H9 (cell line): ENCODE measurements at regions not wholly inside any gene's neighbourhood (a gene's known extent, or its start where the extent isn't known, plus 50 kb on each side); places are given as distances from the start of the nearest gene placed in this dataset.

Experiments
- DNase-seq: peaks from one replicate; pipeline ENCODE4 v3.0.0-alpha.2; 2017
- H2AFZ ChIP-seq: one replicate; pipeline ENCODE4 v1.6.1; 2013; ENCODE audit warnings: mild to moderate bottlenecking, low read length, control low read depth, moderate library complexity
- H2AK5ac ChIP-seq: 2 replicates; pipeline ENCODE4 v1.6.1; 2013; ENCODE audit warnings: low read length, control low read depth, mixed read lengths; ENCODE audit not compliant: insufficient read length
- H2BK120ac ChIP-seq: one replicate; pipeline ENCODE4 v1.6.1; 2013; ENCODE audit warnings: low read depth, mild to moderate bottlenecking, low read length, control low read depth, inconsistent platforms; ENCODE audit not compliant: poor library complexity, severe bottlenecking
- H2BK12ac ChIP-seq: 2 replicates; pipeline ENCODE4 v1.6.1; 2013; ENCODE audit warnings: low read length, control low read depth, mixed read lengths, low read depth; ENCODE audit not compliant: insufficient read length
- H2BK15ac ChIP-seq: 2 replicates; pipeline ENCODE4 v1.6.1; 2013; ENCODE audit warnings: low read depth, low read length, control low read depth
- H2BK20ac ChIP-seq: one replicate; pipeline ENCODE4 v1.6.1; 2013; ENCODE audit warnings: low read depth, mild to moderate bottlenecking, low read length, control low read depth, inconsistent platforms; ENCODE audit not compliant: poor library complexity, severe bottlenecking
- H2BK5ac ChIP-seq: 2 replicates; pipeline ENCODE4 v1.6.1; 2013; ENCODE audit warnings: low read length, control low read depth, mixed read lengths; ENCODE audit not compliant: insufficient read length
- H3K14ac ChIP-seq: 2 replicates; pipeline ENCODE4 v1.6.1; 2013; ENCODE audit warnings: low read length, control low read depth; ENCODE audit not compliant: insufficient read depth
- H3K18ac ChIP-seq: 2 replicates; pipeline ENCODE4 v1.6.1; 2013; ENCODE audit warnings: low read depth, mild to moderate bottlenecking, mixed read lengths, low read length, control low read depth; ENCODE audit not compliant: insufficient read length
- H3K23ac ChIP-seq: 2 replicates; pipeline ENCODE4 v1.6.1; 2013; ENCODE audit warnings: low read length, control low read depth, mixed read lengths, low read depth; ENCODE audit not compliant: insufficient read length
- H3K23me2 ChIP-seq: 2 replicates; pipeline ENCODE4 v1.6.1; 2013; ENCODE audit warnings: low read depth, mild to moderate bottlenecking, mixed read lengths, low read length, control low read depth; ENCODE audit not compliant: insufficient read length, poor library complexity, severe bottlenecking
- H3K27ac ChIP-seq: 2 replicates; pipeline ENCODE4 v1.5.1; 2013; ENCODE audit warnings: low read length, control low read depth, mixed read lengths, low read depth; ENCODE audit not compliant: insufficient read length
- H3K27me3 ChIP-seq: 2 replicates; pipeline ENCODE4 v1.6.1; 2013; ENCODE audit warnings: low read length, control low read depth, inconsistent platforms; ENCODE audit not compliant: insufficient read depth
- H3K4ac ChIP-seq: 2 replicates; pipeline ENCODE4 v1.6.1; 2013; ENCODE audit warnings: low read depth, mild to moderate bottlenecking, control low read depth, inconsistent platforms, low read length, moderate library complexity
- H3K4me1 ChIP-seq: 2 replicates; pipeline ENCODE4 v1.6.1; 2013; ENCODE audit warnings: low read length, control low read depth, inconsistent platforms; ENCODE audit not compliant: insufficient read depth
- H3K4me2 ChIP-seq: 2 replicates; pipeline ENCODE4 v1.6.1; 2013; ENCODE audit warnings: low read length, control low read depth, mixed read lengths; ENCODE audit not compliant: insufficient read length, insufficient read depth
- H3K56ac ChIP-seq: 2 replicates; pipeline ENCODE4 v1.6.1; 2013; ENCODE audit warnings: low read depth, mild to moderate bottlenecking, mixed read lengths, low read length, control low read depth; ENCODE audit not compliant: insufficient read length
- H3K79me1 ChIP-seq: 2 replicates; pipeline ENCODE4 v1.6.1; 2013; ENCODE audit warnings: low read depth, mild to moderate bottlenecking, moderate library complexity, low read length, control low read depth, inconsistent platforms; ENCODE audit not compliant: insufficient read depth, poor library complexity, severe bottlenecking
- H3K79me2 ChIP-seq: 2 replicates; pipeline ENCODE4 v1.6.1; 2013; ENCODE audit warnings: low read length, control low read depth, inconsistent platforms; ENCODE audit not compliant: insufficient read depth
- H3K9ac ChIP-seq: 2 replicates; pipeline ENCODE4 v1.6.1; 2013; ENCODE audit warnings: low read length, control low read depth, mixed read lengths; ENCODE audit not compliant: insufficient read length; ENCODE audit errors: extremely low read depth
- H3K9me3 ChIP-seq: one replicate; pipeline ENCODE4 v1.6.1; 2013; ENCODE audit warnings: low read depth, low read length, inconsistent platforms; ENCODE audit not compliant: control insufficient read depth
- H3T11ph ChIP-seq: one replicate; pipeline ENCODE4 v1.6.1; 2013; ENCODE audit warnings: mild to moderate bottlenecking, low read length, control low read depth, inconsistent platforms
- H4K20me1 ChIP-seq: one replicate; pipeline ENCODE4 v1.6.1; 2013; ENCODE audit not compliant: control insufficient read depth, insufficient read length, insufficient read depth
- H4K5ac ChIP-seq: 2 replicates; pipeline ENCODE4 v1.6.1; 2013; ENCODE audit warnings: low read depth, mild to moderate bottlenecking, mixed read lengths, low read length, control low read depth; ENCODE audit not compliant: insufficient read length
- H4K8ac ChIP-seq: replicated peaks from 2 replicates; pipeline ENCODE4 v1.6.1; 2013; ENCODE audit warnings: low read length, control low read depth, mixed read lengths, low read depth; ENCODE audit not compliant: insufficient read length
- H4K91ac ChIP-seq: 2 replicates; pipeline ENCODE4 v1.6.1; 2013; ENCODE audit warnings: low read depth, mild to moderate bottlenecking, moderate library complexity, mixed read lengths, low read length, control low read depth; ENCODE audit not compliant: insufficient read length
- H3K27ac Mint-ChIP-seq, 3 experiments: 2 replicates in 2 of 3; 3 replicates in 1 of 3; pipeline ENCODE4 v1.8.0; 2020 to 2021; ENCODE audit warnings: mixed read lengths in 3 of 3, mild to moderate bottlenecking in 1 of 3, moderate library complexity in 1 of 3
- H3K27me3 Mint-ChIP-seq: 2 replicates; pipeline ENCODE4 v1.8.0; 2021; ENCODE audit warnings: low read depth, mild to moderate bottlenecking, moderate library complexity, mixed read lengths
- H3K36me3 Mint-ChIP-seq, 3 experiments: 2 replicates in 2 of 3; 3 replicates in 1 of 3; pipeline ENCODE4 v1.8.0; 2020 to 2021; ENCODE audit warnings: low read depth in 3 of 3, mixed read lengths in 3 of 3; ENCODE audit not compliant: insufficient read depth in 1 of 3
- H3K4me1 Mint-ChIP-seq, 2 experiments: 2 replicates each; pipeline ENCODE4 v1.8.0; 2020; ENCODE audit warnings: mixed read lengths in 2 of 2
- H3K4me3 Mint-ChIP-seq, 2 experiments: 2 replicates in 1 of 2; 3 replicates in 1 of 2; pipeline ENCODE4 v1.8.0; 2020 to 2021; ENCODE audit warnings: mild to moderate bottlenecking in 2 of 2, mixed read lengths in 2 of 2, moderate library complexity in 1 of 2
- H3K9me3 Mint-ChIP-seq, 2 experiments: 2 replicates in 1 of 2; 3 replicates in 1 of 2; pipeline ENCODE4 v1.8.0; 2020; ENCODE audit warnings: mild to moderate bottlenecking in 2 of 2, mixed read lengths in 2 of 2, moderate library complexity in 1 of 2
- WGBS: extraction: QIAGEN DNeasy Blood & Tissue Kit; methylation state at CpG from one replicate; pipeline ENCODE4 v1.1.7; 2013; ENCODE audit warnings: missing lambda C conversion rate, low lambda C conversion rate, mixed read lengths; ENCODE audit not compliant: insufficient read length; ENCODE audit errors: extremely low coverage; 5-methylcytosine and 5-hydroxymethylcytosine counted together
- TF ChIP-seq, protein P1 (sequence below): fragments of 200-600 bp; sonication (generic); conservative IDR thresholded peaks from 3 replicates; pipeline ENCODE4 v1.8.0; 2021; ENCODE audit warnings: antibody characterized with exemption, mild to moderate bottlenecking

- no peaks in the 10 kb centered on the region for H3K27me3 ChIP-seq
- H4K20me1 ChIP-seq: no peaks in the 10 kb centered on the region
- H3K56ac ChIP-seq: no peak overlapping the region
- TF ChIP-seq, protein P1, sequence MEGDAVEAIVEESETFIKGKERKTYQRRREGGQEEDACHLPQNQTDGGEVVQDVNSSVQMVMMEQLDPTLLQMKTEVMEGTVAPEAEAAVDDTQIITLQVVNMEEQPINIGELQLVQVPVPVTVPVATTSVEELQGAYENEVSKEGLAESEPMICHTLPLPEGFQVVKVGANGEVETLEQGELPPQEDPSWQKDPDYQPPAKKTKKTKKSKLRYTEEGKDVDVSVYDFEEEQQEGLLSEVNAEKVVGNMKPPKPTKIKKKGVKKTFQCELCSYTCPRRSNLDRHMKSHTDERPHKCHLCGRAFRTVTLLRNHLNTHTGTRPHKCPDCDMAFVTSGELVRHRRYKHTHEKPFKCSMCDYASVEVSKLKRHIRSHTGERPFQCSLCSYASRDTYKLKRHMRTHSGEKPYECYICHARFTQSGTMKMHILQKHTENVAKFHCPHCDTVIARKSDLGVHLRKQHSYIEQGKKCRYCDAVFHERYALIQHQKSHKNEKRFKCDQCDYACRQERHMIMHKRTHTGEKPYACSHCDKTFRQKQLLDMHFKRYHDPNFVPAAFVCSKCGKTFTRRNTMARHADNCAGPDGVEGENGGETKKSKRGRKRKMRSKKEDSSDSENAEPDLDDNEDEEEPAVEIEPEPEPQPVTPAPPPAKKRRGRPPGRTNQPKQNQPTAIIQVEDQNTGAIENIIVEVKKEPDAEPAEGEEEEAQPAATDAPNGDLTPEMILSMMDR: no peak
- H3K9ac ChIP-seq: no peak overlapping the region
- no peak overlapping the region for H2BK15ac ChIP-seq
- no peak overlapping the region for H2AFZ ChIP-seq
- no peak overlapping the region for H2BK20ac ChIP-seq
- H3K27ac ChIP-seq: no peak overlapping the region
- no peaks in the 10 kb centered on the region for H3K4me1 Mint-ChIP-seq
- no peak overlapping the region for H4K8ac ChIP-seq
- H4K5ac ChIP-seq: no peak overlapping the region
- no CpG with 5 or more reads among the region's 2 CpGs for WGBS
- no peak overlapping the region for H2BK5ac ChIP-seq
- no peaks in the 10 kb centered on the region for H3K27me3 Mint-ChIP-seq
- no peak overlapping the region for H3K23ac ChIP-seq
- peaks cover 0 to 9% (median 8%) of the 10 kb centered on the region in 3 experiments; a peak in 3 of 7 replicates for H3K36me3 Mint-ChIP-seq
- H3K18ac ChIP-seq: no peak overlapping the region
- no peaks in the 10 kb centered on the region for H3K79me1 ChIP-seq
- no peak overlapping the region for H2BK120ac ChIP-seq
- H2AK5ac ChIP-seq: no peak overlapping the region
- no peak overlapping the region for H3K4ac ChIP-seq
- no peaks in the 10 kb centered on the region for H3K79me2 ChIP-seq
- H3K9me3 ChIP-seq: no peaks in the 10 kb centered on the region
- H3K9me3 Mint-ChIP-seq: peaks cover 6 to 7% of the 10 kb centered on the region in 2 experiments; a peak in 4 of 5 replicates
- no peaks in the 10 kb centered on the region for H3K4me1 ChIP-seq
- no peak overlapping the region for H3K14ac ChIP-seq
- DNase-seq: no peak
- H4K91ac ChIP-seq: no peak overlapping the region
- no peaks in the 10 kb centered on the region for H3K23me2 ChIP-seq
- no peak overlapping the region for H2BK12ac ChIP-seq
- no peak overlapping the region for H3T11ph ChIP-seq
- H3K27ac Mint-ChIP-seq: no peak overlapping the region
- no peak overlapping the region for H3K4me2 ChIP-seq
- no peak overlapping the region for H3K4me3 Mint-ChIP-seq
Measured at GRCh38 chr1:68594851-68595250, 98.0 kb upstream of the DEPDC1 start.
